IPS-11a (cell line): ENCODE measurements at regions not wholly inside any gene's neighbourhood (a gene's known extent, or its start where the extent isn't known, plus 50 kb on each side); places are given as distances from the start of the nearest gene placed in this dataset.

Source experiments
- H3K4me3 ChIP-seq: one replicate; pipeline ENCODE4 v1.5.1; 2013; ENCODE audit warnings: low read depth, low read length, control low read depth

DNA sequence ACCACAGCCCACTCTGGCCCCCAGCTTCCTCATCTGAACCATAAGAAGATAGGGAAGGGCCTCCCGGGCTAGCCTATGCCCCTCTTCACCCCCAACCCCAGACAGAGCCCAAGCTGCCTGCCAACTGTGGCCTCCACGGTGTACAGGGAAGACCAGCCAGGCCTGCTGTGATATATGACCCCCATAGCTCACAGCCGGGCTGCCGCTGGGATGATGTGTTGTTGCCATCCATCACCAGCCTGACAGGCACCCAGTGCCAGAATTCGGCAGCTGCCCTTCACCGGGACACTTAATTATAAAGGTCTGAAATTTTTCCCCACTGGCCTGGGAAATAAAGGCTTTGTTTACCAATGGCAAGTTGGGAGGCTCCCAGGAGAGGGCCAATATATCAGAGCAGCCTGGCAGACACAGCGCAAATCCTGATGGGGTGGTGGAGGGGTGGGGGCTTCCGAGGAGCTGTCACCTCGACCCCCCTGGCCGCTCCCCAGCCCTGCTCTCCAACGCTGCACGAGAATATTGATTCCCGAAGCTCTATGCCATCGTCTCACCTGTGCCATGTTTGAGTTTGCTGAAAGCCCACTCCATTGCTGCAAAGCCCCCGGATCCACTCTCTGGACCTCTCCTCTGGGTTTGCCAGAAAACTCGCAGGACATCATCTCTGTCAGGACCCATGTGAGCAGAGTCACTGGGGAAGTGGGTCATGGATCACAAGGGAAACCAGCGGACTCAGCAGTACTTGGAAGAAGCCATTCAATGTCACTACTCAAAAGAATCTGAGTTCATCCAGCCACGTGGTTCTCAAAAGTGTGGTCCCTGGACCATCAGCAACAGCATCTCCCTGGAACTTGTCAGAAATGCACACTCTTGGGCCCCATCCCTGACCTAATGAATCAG is 296.9 kb downstream of the MN1 start:
- no peak overlapping the region for H3K4me3 ChIP-seq

DNA sequence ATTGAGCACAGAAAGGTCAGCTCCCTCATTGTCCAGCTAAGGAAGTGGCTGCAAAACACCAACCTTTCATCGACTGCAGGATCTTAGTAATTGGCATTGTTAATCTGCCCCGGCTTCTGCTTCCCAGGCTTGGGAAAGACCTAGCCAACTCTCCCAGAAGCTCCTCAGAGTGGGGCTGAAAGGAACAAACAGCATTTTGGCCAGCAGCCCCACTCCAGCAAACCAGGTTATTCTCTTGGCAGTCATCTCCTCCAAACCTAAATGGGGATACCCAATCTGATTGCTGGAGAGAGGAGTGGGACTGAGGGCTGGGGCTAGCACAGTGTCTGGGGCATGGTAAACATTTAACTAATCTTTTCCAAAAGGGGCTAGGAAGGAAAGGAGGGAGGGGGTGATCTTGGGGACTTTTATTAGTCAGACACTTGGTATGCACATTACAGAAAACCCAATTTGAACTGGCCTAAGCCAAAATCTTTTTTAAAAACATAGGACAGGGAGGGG is 294.4 kb downstream of the MN1 start:
- H3K4me3 ChIP-seq = no peak overlapping the region

DNA sequence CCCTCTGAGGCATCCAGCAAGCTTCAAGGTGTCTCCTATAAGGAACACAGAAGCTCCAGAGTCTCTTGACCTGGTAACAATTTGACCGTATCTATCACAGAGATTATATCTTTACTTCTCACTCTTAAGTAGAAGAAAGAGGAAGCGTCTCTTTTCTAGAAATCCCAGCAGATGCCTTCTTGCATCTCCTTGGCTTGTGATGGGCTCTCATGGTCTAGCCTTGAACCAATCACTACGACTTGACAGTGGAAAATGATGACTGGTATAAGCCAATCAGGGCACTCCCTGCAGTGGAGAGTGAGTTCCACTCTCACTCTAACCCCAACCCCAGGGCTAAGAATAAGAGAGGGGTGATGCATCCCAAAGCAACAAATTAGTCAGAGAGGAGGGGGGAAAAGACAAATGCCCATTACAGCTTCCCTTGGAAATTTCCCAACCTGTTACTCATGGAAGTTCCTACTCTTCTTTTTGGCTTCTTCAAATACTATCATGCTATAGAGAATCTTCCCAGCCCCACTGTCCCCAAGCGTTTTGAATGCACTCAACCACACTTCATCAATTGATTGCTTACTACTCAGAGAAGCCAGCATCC is 293.5 kb downstream of the MN1 start:
- no peak overlapping the region for H3K4me3 ChIP-seq

DNA sequence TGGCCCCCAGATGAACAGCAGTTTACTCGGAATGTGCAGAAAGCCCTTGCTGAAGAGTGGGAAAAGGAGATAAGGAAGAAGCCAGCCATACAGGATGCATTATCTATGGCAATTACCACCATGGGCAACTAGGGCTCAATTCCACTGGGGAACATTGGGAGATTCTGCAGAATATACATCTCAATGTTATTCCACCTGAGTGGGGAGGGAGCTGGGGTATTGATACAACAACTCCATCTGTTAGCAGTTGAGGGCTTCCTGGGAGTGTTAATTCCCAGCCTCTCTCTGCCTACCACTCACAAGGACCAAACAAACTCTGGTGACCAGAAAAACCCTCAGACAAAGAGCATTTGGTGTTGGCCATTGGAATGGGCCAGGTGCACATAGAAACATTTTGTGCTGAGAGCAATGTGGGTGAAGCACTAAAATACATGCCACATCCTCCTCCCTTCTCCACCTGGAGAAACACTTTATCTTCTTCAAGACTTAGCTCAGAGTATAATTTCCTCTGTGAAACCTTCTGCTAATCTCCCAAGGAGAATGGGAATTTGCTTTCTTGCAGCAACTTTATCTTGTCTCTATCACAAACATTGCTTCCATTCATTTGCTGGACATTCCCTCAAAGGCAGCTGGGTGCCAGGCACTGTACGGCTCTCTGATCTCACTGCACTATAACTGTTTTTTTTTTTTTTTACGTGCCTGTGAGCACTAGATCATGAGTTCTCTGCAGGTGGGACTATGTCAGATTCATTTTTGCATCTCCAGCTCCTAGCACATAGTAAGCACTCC is 292.2 kb downstream of the MN1 start:
- H3K4me3 ChIP-seq = no peak overlapping the region

DNA sequence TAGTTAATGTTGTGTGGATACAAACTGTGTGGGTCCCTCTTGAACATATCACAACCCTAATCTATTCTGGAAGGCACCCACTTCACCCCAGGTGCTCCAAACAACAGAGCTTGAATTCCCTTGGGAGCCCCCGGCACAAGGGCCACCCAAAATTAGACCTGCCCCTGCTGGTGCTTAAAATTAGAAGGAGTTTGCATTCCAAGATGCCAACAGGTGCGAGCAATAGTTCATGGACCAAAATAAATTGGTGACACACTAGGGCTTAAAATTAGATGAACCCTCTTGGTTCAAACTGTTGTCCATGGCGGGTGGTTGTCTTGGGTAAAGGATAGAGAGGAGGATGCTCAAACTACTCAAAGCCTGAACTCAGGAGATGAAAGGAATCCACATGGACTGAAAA is 291.5 kb downstream of the MN1 start:
- no peak overlapping the region for H3K4me3 ChIP-seq

DNA sequence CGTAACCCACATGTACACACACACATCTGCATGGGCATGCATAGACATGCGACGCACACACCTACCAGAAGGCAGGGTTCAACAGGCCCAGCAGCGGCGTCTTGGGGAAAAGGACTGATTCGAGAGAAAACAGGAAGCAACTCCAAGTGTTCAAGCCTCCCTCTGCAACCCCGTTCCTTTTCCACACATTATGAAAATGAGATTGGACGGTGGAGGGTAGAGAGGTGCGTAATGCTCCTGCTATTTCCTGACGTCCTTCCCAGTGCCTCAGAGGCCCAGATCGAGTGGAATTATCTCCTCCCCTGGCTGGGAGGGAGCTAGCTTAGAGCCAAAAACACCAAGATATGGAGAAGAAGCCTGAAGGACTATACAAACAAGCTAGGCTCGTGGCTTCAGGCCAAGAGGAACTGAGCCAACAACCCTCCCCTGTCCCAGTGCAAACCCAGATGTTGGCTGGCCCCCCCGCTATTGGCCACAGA is 289.2 kb downstream of the MN1 start:
- H3K4me3 ChIP-seq = no peak overlapping the region

DNA sequence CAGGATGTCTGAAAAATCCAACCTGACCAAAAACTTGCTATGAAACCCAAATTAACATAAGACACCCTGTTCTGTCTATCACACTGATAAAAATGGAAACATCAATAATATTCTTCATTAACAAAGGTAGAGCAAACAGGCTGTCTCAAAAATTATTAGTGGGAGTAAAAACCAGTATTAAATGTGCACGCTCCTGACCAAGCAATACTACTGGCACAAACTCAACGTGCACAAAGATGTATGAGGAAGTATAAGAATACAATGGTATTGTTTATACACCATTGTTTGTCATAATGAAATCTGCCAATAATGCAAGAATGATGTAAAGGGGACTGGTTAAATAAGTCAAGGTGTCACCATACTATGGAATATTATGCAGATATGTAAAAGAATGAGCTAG is 288.5 kb downstream of the MN1 start:
- H3K4me3 ChIP-seq = no peak overlapping the region

DNA sequence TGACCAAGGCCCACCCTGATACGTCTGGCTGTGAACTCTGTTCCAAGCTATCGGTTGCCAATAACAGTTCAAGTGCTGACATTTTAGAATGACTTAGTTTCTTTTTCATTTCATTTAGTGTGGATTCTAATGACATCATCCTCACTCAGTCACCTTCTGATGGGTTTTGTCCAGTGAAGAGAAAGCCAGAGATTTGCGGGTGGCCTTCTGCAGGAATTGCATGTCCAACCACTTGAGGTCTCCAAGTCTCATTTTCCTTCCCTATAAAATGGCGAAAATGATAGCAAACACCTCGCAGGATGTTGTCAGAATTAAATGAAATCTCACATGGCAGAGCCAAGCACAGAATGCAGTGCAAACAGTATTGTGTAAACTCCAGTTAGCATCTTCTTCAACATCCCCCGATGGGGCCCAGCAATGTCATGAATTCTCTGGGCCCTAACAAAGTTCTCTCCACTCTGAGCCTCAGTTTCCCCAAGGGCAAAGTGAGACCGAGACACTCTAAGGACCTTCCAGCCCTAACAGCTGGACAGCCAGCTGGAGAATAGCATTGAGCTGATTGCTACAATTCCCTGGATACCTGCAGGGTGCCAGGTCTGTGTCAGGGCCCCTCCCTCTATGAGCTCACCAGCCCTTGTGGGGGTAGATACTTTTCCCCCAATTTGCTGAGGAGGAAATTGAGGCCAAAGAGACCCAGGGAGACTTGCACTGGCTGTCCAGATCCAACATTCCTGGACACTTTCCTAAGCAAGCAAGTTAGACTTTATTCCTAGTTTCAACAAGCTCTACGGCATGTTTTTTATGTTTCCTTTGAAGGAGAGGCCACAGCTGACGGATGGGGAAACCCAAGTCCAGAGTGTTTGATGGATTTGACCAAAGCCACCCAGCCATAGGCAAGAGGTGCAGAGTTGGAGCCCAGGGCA is 286.7 kb downstream of the MN1 start:
- no peak overlapping the region for H3K4me3 ChIP-seq

DNA sequence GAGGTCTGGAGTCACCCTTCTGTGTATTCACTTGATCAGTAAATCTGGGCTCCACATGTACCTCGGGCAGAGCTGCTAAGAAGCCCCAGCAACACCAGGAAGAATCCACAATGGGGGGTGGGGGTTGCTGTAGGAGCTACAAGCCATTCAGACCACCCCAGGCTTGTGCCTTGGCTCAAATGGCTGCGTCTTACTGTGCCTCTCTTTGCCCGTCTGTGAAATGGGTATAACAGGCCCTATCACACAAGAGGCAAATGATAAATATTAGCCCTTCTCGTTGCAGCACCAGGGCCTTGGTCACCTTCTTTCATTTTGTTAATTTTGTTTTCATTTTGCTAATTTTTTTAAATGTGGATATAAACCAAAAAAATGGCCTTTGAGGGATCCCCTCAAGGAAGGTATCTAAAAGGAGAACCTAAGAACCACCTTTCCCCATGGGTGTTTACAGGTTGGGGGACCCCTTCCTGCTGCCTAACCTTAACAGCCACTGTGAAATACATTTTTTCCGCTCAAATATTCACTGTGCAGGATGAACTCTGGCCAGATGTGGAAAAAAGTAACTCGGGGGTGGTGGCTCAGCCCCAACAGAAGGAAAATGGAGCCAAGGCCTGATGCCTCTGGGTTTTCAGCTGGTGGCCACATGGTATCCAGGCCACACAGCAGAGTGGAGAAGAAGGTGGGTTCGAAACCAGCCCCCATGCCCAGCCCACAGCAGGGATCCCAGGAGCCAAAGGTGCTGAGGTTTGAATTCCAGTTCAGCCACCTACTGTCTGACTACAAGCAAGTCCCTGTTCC is 284.0 kb downstream of the MN1 start:
- H3K4me3 ChIP-seq = no peak overlapping the region

DNA sequence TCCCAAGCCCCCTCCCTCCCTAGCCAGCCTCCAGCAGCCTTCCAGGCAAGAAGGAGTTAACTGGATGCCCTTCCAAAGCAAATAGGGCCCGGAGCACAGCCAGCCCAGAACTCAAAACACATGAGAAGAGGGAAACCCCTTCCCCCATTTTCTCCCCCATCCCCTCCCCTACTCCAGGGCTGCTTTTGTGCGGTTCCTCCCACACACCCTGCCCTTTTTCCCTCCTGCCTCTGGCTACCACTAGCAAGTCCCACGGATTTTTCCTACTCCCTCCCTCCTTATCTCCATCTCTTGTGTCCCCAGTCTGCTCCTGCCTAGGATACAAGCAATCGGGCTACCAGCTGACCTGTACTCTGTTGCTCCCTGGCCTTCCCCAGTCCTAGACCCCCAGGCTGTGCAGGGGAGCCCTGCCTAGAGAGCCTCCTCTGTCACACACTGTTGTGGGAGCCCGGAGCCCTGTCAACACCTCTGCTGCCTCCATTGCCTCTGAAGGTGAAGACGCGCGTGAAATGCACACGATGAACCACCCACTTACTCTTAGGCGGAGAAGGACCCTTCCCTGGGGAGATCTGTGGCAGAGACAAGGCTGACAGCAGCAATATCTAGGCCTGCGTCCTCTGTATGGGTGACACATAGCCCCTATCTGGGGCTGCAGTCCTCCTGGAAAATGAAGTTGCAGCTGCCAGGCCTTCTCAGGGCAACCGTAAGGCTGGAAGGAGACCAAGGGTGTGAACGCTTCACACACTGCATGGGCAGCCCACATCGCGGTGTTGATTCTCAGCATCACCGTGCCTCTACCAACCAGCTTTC is 282.8 kb downstream of the MN1 start:
- no peak overlapping the region for H3K4me3 ChIP-seq

DNA sequence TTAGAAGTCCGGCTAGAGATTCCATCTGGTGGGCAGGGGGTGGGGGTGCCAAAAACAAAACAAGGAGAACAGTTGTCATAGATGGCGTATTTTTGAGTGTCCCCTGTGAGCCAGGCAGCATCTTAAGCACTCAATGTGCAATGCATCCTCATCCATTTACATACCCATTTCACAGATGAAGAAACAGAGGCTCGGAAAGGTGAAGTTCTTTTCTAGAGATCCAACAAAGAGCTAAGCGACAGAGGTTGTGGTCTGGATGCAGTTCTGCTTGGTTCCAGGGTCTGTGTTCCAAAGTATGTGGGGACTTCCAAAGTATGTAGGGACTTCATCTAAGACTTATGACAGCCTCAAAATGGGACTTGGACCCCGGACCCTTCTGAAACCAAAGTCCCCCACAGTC is 277.8 kb downstream of the MN1 start:
- no peak overlapping the region for H3K4me3 ChIP-seq

DNA sequence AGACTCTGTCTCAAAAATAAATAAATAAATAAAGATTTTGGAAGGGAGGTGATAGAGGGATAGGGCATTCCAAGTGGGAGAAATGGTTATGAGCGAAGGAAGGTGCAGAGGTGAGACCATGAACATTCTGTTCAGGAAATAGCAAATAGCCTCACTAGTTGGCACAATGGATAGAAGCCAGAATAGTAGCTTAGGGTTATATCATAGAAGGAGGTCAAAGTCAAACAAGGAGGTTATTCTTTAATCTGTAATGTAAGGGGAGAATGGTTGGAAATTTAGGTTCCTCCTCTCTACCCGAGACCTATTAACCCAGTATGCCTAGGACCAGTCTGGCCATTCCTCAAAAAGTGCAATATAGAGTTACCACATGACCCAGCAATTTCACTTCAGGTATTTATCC is 275.8 kb downstream of the MN1 start:
- no peak overlapping the region for H3K4me3 ChIP-seq

DNA sequence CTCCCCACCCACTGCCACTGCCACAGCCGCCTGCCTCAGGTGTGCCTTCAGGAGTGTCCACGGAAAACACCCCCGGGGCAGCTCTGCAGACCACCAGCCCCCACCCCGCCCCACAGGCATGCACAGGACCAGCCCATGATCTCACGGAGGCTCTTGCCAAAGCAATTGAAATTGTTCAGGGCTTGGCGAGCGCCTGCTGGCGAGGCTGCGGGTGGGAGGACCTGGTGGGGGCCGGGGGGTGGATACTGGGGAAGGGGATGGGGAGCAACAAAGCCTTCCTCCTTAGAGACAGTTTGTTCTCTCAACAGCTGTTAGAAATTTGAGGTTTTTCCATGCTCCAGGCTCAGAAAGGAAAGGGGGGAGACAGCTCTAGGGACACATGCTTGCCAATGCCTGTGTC is 274.7 kb downstream of the MN1 start:
- no peak overlapping the region for H3K4me3 ChIP-seq

DNA sequence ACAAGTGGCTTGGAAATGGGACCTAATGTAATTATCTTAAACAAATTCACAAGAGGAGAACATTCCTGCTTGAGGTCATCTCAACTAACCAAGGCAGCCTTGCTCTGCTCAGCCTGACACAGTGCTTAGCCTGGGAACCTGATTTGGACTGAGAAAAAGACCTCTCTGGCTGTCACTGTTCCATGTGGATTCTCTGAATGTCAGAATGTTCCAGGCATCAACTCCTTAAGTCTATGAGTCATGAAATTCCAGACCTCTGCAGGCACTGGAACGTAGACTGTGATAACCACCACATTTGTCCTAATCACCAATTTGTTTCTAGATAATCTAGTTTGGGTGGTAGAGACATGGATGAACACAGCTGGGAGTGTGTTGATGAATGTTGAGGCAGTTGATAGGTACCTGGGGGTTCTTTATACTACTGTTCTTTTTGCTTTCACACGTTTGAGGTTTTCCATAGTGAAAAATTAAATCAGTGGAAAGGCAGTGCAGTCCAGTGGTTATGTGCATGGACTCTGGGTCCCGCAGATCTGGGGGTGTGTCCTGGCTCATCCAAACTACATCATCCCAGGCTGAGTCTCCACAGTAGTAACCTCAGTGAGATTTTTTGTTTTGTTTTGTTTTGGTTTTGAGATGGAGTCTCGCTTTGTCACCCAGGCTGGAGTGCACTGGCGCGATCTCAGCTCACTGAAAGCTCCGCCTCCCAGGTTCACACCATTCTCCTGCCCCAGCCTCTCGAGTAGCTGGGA is 269.6 kb downstream of the MN1 start:
- H3K4me3 ChIP-seq = no peak overlapping the region

DNA sequence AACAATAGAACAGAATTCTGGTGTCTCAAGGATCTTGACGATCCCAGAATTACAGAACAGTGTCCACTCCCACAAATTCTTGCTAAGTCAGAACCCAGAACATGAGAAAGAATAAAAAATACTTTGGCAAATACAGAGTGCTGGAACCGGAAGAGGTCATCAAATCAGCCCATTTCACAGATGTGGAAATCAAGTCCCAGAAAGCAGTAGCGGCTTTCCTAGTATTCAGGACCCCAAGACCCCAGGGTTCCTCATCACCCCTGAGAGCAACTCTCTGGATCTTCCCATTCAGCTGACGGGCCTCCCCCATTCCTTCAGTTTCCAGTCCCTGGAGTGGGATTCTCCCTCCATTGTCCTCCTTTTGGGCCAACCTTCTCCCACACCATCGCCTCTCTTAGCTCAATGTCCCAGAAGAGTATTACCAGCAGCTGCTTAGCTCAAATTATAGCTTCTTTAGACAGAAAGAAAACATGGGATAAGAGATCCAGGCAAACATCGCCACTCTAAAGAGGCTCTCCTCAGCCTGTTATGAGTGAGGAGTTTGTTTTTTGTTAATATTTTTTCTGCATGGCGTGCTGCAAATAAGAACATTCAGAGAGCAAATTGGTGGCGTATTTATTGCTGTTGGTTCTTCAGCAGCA is 268.3 kb downstream of the MN1 start:
- H3K4me3 ChIP-seq = no peak overlapping the region

DNA sequence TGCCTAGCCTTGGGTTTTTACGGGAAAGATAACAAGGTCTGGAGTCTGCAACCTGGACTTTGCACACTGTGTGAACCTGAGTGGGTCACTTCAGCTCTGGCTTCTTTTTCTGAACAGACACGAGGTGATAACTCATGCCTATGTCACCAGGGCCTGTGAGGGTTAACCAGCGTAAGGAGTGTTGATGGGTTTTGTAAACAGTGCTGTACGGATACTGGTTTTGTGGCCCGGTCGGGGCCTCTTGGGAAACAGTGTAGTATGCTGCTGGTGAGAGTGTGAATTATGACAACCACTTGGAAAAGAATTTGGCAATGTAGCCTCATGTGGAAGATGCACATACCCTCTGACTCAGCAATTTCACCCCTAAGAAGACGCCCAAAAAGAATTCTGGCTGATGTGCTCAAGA is 266.8 kb downstream of the MN1 start:
- H3K4me3 ChIP-seq = no peak overlapping the region

DNA sequence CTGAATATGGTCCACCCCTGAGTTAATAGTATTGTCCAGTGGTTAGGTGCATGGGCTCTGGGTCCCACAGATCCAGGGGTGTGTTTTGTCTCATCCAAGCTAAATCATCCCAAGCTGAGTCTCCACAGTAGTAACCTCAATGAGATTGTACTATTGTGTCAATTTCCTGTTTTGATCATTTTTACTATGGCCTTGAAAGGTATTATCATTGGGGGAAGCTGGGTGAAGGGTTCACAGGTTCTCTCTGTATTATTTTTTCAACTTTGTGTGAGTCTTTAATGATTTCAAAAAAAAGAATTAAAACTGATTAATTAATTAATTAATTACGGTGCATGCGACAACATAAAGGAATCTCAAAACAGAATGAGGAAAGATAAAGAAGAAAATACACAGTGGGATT is 266.1 kb downstream of the MN1 start:
- H3K4me3 ChIP-seq = no peak overlapping the region

DNA sequence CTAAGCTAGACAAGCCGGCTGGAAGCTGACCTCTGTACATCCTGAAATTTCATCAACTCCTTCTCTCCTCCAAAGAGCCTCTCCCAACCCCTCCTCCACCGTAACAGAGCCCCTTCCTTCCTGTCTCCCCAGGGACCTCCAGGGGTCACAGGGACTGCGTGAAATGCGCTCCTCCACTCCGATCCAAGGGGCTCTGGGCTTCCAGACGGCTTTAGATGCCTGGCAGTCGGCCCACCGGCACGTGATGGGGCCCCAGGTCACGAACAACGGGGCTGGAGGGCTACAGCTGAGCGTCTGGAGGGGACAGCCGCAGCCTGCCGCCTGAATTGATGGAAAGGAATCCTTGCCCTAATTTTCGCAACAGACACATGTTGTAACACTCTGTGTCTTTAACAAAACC is 264.1 kb downstream of the MN1 start:
- H3K4me3 ChIP-seq = no peak overlapping the region
